ENCODE measurements at regions not wholly inside any gene's neighbourhood (a gene's known extent, or its start where the extent isn't known, plus 50 kb on each side); places are given as distances from the start of the nearest gene placed in this dataset.

DNA sequence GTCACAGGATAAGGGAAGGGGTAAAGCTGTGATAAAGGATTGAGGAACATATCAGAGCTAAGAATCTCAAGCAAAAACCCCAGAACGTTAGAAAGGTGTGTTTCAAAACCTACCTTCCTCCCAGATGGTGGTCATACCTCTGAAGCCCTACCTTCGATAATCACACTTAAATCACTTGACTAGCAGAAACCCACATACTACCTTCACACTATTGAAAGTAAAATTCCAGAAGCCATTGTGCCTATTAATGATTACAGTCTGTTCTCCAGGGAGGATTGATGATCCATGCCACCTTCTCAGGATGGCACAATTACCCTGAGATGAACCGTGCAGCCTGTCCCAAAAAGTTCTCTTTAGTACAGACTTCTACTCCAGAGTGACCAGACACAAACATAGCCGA, 72.3 kb upstream of the SOX4 start:
- H3K4me1 ChIP-seq = no peaks in the 10 kb centered on the region
- no peak overlapping the region for H3K4me3 ChIP-seq
- H3K36me3 ChIP-seq (ENCODE audit: low read depth, missing control alignments) = no peaks in the 10 kb centered on the region
- no peak overlapping the region for H3K27ac ChIP-seq
- TF ChIP-seq, protein P1, sequence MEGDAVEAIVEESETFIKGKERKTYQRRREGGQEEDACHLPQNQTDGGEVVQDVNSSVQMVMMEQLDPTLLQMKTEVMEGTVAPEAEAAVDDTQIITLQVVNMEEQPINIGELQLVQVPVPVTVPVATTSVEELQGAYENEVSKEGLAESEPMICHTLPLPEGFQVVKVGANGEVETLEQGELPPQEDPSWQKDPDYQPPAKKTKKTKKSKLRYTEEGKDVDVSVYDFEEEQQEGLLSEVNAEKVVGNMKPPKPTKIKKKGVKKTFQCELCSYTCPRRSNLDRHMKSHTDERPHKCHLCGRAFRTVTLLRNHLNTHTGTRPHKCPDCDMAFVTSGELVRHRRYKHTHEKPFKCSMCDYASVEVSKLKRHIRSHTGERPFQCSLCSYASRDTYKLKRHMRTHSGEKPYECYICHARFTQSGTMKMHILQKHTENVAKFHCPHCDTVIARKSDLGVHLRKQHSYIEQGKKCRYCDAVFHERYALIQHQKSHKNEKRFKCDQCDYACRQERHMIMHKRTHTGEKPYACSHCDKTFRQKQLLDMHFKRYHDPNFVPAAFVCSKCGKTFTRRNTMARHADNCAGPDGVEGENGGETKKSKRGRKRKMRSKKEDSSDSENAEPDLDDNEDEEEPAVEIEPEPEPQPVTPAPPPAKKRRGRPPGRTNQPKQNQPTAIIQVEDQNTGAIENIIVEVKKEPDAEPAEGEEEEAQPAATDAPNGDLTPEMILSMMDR (IDR thresholded peaks at IDR 0.05) = no peak
- no peak for TF ChIP-seq POLR2A (IDR thresholded peaks at IDR 0.05)
- no peaks in the 10 kb centered on the region for H3K9me3 ChIP-seq
- no peak for DNase-seq
- WGBS, 2 donors = 50 to 55% methylated on average over 4 of the region's 4 CpGs
- intact Hi-C loops (cut with DNase I; ENCODE audit: low total_unique reads) = no loop called here
- H3K27me3 ChIP-seq = no peaks in the 10 kb centered on the region

DNA sequence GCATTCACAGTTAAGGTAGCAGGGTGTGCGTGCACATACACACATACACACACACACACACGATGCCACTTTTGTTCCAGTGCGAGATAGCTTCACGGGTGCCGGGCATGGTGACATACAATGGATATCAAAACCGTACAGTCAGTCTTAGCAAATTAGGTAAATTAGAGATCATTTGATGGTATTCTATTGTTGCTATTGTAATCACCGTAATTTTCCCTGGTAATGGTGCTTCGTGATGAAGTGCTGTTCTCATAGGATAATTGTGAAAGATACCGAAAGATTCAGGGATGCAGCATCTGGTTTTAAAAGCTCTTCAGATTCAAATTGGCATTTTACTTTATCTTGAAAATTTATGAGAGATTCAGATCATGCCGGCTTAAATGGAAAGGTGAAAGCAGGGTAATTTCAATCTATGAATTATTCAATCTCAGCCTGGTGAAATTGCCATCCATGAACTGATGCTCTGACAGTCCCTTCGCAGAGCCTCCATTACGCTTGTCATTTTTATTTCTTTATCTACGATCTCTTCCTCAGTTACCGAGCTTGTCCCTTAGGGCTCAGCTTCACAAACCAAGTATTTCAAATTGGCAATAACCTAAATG, 71.3 kb upstream of the SOX4 start:
- Histone ChIP-seq H3K9me3 (no peaks in the 10 kb centered on the region), H3K27ac (no peak overlapping the region), H3K36me3 (ENCODE audit: low read depth, missing control alignments) (no peaks in the 10 kb centered on the region), H3K27me3 (no peaks in the 10 kb centered on the region), H3K4me1 (no peaks in the 10 kb centered on the region), H3K4me3 (no peak overlapping the region)
- TF ChIP-seq, protein P1 (IDR thresholded peaks at IDR 0.05) = no peak
- TF ChIP-seq POLR2A (IDR thresholded peaks at IDR 0.05) = no peak
- DNase-seq = no peak
- 65 to 74% methylated on average over 14 of the region's 14 CpGs for WGBS, 2 donors
- intact Hi-C loops (cut with DNase I; ENCODE audit: low total_unique reads) = no loop called here

DNA sequence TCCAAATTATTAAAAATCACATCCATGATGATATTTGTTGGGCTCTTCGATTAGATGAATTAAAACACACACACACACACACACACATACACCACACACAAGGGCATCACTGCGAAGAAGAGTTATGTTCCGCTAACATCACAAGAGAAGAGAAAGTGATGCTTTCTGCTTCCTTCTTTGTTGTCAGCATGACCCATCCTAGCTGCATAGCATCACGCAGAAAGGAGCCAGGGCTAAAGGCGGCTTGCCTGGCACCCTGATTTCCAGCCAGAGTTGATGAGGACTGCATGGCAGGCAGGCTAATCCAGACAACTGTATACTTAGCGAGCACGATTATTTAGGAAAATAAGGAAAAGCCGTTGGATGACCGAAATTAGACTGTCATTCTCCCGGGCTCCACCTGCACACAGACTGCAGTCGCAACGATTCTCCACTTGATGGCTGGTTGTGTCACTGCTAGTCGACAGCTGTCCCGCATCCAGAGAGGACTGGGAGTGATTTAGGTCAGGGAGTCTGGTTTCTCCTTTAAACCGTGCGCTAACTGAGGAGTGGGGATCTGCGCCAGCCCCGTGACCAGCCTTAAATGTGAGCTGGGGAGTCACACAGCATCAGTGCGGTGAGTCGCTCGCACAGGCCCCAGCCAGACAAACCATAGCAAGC, 70.6 kb upstream of the SOX4 start:
- WGBS, 2 donors = 70% methylated on average over 20 to 21 of the region's 21 CpGs
- Histone ChIP-seq H3K36me3 (ENCODE audit: low read depth, missing control alignments) (no peaks in the 10 kb centered on the region), H3K4me1 (no peaks in the 10 kb centered on the region), H3K9me3 (no peaks in the 10 kb centered on the region), H3K4me3 (no peak overlapping the region), H3K27ac (no peak overlapping the region), H3K27me3 (no peaks in the 10 kb centered on the region)
- no peak for DNase-seq
- TF ChIP-seq POLR2A (IDR thresholded peaks at IDR 0.05) = no peak
- TF ChIP-seq, protein P1 (IDR thresholded peaks at IDR 0.05) = no peak
- intact Hi-C loops (cut with DNase I; ENCODE audit: low total_unique reads) = no loop called here

DNA sequence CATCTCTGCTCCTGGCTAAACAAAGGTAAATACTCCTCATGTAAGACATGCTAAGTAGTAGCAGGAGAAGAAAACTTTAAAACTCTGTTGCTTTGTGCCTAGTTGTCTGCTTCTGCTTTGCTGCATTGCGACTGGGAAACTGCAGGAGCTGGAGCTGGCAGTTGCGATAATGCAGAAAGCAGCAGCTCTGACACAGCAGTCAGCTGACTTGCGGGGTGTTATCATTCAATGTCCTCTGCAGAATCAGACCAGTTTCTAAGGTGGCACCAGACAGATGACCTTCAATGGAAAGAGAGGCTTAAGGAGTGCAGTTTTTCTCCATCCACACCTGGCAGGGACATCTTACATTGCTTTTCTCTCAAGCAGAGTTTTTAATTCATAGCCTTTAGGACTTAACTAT, 69.9 kb upstream of the SOX4 start:
- TF ChIP-seq POLR2A (IDR thresholded peaks at IDR 0.05) = no peak
- TF ChIP-seq, protein P1 (IDR thresholded peaks at IDR 0.05) = no peak
- H3K9me3 ChIP-seq = no peaks in the 10 kb centered on the region
- DNase-seq = peak; percentile 19
- no peaks in the 10 kb centered on the region for H3K27me3 ChIP-seq
- H3K27ac ChIP-seq = no peak overlapping the region
- intact Hi-C loops (cut with DNase I; ENCODE audit: low total_unique reads) = no loop called here
- no peaks in the 10 kb centered on the region for H3K4me1 ChIP-seq
- H3K4me3 ChIP-seq = no peak overlapping the region
- WGBS, 2 donors = 36 to 52% methylated on average over 3 of the region's 3 CpGs
- no peaks in the 10 kb centered on the region for H3K36me3 ChIP-seq (ENCODE audit: low read depth, missing control alignments)

DNA sequence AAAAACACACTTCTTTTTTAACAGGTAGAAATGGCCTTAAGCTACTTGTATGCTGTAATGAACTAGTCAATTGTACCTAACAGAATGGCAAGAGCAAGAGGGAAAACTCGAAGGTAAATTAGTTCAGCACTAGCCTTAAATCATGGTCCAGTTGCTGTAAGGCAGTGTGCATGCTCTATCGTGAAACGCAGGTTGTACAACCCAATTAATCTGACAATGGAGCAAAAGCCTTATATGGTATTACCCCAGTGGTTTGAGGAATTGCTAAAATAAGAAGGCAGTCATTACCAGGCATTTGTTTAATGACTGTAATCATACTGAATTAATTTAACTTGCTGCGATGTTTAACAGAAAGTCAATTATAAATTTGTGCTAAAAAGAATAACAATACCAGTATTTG, 69.3 kb upstream of the SOX4 start:
- WGBS, 2 donors = 65 to 73% methylated on average over 4 of the region's 4 CpGs
- TF ChIP-seq, protein P1 (IDR thresholded peaks at IDR 0.05) = no peak
- no peak for TF ChIP-seq POLR2A (IDR thresholded peaks at IDR 0.05)
- no peak overlapping the region for H3K4me3 ChIP-seq
- no peaks in the 10 kb centered on the region for H3K9me3 ChIP-seq
- DNase-seq = no peak
- no peaks in the 10 kb centered on the region for H3K36me3 ChIP-seq (ENCODE audit: low read depth, missing control alignments)
- H3K27me3 ChIP-seq = no peaks in the 10 kb centered on the region
- no peak overlapping the region for H3K27ac ChIP-seq
- H3K4me1 ChIP-seq = no peaks in the 10 kb centered on the region
- intact Hi-C loops (cut with DNase I; ENCODE audit: low total_unique reads) = no loop called here
